ENCODE measurements at regions not wholly inside any gene's neighbourhood (a gene's known extent, or its start where the extent isn't known, plus 50 kb on each side); places are given as distances from the start of the nearest gene placed in this dataset.
"Not testable (repeated sequence)": the region's sequence is repeated elsewhere in the genome, so short reads cannot be mapped to it uniquely, and the experiment has no call there.

DNA sequence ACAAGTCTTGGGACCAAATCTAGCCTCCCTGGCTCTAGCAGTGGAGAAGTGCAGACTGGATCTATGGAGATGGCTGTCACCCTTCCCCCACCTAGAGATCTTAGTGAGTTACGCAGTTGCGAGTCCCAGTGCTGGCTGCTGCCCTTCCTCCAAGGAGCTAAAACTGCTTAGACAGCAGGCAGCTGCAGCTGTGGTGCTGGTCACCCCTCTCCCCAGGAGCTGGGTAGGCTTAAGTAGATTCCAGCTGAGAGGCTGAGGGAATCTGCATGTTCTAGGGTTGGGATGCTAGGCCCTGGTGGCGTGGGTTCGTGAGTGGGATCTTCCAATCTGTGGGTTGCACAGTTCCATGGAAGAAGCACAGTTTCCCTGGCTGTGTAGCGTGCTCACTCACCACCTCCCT, 120.2 kb downstream of the SLC35B3 start:
- no peaks in the 10 kb centered on the region for H3K36me3 ChIP-seq (ENCODE audit: insufficient read depth, insufficient read length, low read length)
- TF ChIP-seq SUZ12 (IDR thresholded peaks at IDR 0.05; ENCODE audit: extremely low read depth, insufficient read depth, insufficient read length) (no peak), YY1 (IDR thresholded peaks at IDR 0.05; ENCODE audit: insufficient read depth, insufficient read length) (no peak), ZNF274 (IDR thresholded peaks at IDR 0.05; ENCODE audit: low read depth, low read length) (no peak)
- no peak overlapping the region for H3K9ac ChIP-seq (ENCODE audit: insufficient read length, low read depth)
- DNase-seq (ENCODE audit: low read depth, low spot score) = no peak
- H3K27me3 ChIP-seq (ENCODE audit: insufficient read depth, insufficient read length) = no peaks in the 10 kb centered on the region
- no peaks in the 10 kb centered on the region for H3K9me3 ChIP-seq (ENCODE audit: insufficient read depth, low read length)
- peaks cover 5% of the 10 kb centered on the region for H3K4me1 ChIP-seq (ENCODE audit: insufficient read depth, insufficient read length)
- no peak overlapping the region for H3K4me3 ChIP-seq (ENCODE audit: insufficient read length, low read depth)

DNA sequence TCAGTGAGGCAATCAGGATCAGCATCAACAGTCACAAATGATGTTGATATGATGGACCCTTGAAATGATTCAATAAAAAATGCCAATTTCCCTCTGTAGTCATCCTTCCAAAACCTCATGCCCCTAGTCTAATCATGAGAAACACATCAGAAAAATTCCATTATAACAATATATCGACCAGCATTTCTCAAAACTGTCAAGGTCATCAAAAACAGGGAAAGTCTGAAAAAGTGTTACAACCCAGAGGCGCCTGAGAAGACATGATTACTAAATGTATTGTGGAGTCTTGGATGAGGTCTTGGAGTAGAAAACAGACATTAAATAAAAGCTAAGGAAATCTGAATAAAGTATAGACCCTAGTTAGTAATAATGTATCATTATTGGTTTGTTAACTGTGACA, 133.8 kb downstream of the SLC35B3 start:
- H3K9me3 ChIP-seq (ENCODE audit: insufficient read depth, low read length) = no peaks in the 10 kb centered on the region

DNA sequence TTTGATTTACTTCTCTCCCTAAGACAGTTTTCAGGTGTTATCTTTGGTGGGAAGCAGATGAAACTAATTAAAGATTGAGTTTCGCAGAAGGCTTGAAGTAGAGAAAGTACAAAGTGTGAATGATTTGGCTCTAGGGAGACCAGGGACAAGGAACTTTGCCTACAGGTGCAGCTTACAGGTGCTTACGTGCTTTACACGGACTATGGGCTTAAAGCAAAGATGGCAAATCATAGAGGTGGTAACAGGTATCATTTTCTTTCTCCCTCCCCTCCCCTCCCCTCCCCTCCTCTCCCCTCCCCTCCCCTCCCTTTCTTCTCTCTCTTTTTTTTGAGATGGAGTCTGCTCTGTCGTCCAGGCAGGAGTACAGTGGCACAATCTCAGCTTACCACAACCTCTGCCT, 136.3 kb downstream of the SLC35B3 start:
- no peak for DNase-seq (ENCODE audit: low read depth, low spot score)
- Histone ChIP-seq H3K9me3 (ENCODE audit: insufficient read depth, low read length) (no peaks in the 10 kb centered on the region; the same call in 1 of the 2 replicates), H3K4me1 (ENCODE audit: insufficient read depth, insufficient read length) (no peaks in the 10 kb centered on the region), H3K27me3 (ENCODE audit: insufficient read depth, insufficient read length) (no peaks in the 10 kb centered on the region), H3K36me3 (ENCODE audit: insufficient read depth, insufficient read length, low read length) (no peaks in the 10 kb centered on the region), H3K4me3 (ENCODE audit: insufficient read length, low read depth) (no peak overlapping the region), H3K9ac (ENCODE audit: insufficient read length, low read depth) (no peak overlapping the region)
- TF ChIP-seq YY1 (IDR thresholded peaks at IDR 0.05; ENCODE audit: insufficient read depth, insufficient read length) = no peak
- no peak for TF ChIP-seq SUZ12 (IDR thresholded peaks at IDR 0.05; ENCODE audit: extremely low read depth, insufficient read depth, insufficient read length)
- no peak for TF ChIP-seq ZNF274 (IDR thresholded peaks at IDR 0.05; ENCODE audit: low read depth, low read length)

More for the DNA sequence above, 133.8 kb downstream of the SLC35B3 start:
- no peak for DNase-seq (ENCODE audit: low read depth, low spot score)
- no peaks in the 10 kb centered on the region for H3K36me3 ChIP-seq (ENCODE audit: insufficient read depth, insufficient read length, low read length)
- H3K4me1 ChIP-seq (ENCODE audit: insufficient read depth, insufficient read length) = no peaks in the 10 kb centered on the region
- H3K27me3 ChIP-seq (ENCODE audit: insufficient read depth, insufficient read length) = no peaks in the 10 kb centered on the region
- H3K9ac ChIP-seq (ENCODE audit: insufficient read length, low read depth) = no peak overlapping the region
- no peak overlapping the region for H3K4me3 ChIP-seq (ENCODE audit: insufficient read length, low read depth)
- TF ChIP-seq SUZ12 (IDR thresholded peaks at IDR 0.05; ENCODE audit: extremely low read depth, insufficient read depth, insufficient read length) (no peak), YY1 (IDR thresholded peaks at IDR 0.05; ENCODE audit: insufficient read depth, insufficient read length) (no peak), ZNF274 (IDR thresholded peaks at IDR 0.05; ENCODE audit: low read depth, low read length) (no peak)

DNA sequence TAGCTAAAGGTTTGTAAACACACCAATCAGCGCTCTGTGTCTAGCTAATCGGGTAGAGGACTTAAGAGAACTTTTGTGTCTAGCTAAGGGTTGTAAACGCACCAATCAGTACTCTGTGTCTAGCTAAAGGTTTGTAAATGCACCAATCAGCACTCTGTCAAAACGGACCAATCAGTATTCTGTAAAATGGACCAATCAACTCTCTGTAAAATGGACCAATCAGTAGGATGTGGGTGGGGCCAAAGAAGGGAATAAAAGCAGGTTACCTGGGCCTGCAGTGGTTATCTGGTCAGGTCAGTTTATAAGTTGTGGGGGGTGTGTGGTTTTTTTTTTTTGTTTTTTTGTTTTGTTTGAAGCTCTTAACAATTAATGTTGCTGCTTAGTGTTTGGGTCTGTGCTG, 152.4 kb downstream of the SLC35B3 start:
- not testable (repeated sequence) for H3K4me3 ChIP-seq (ENCODE audit: insufficient read length, low read depth); H3K4me1 ChIP-seq (ENCODE audit: insufficient read depth, insufficient read length); H3K27me3 ChIP-seq (ENCODE audit: insufficient read depth, insufficient read length); DNase-seq (ENCODE audit: low read depth, low spot score); H3K9me3 ChIP-seq (ENCODE audit: insufficient read depth, low read length); H3K9ac ChIP-seq (ENCODE audit: insufficient read length, low read depth); H3K36me3 ChIP-seq (ENCODE audit: insufficient read depth, insufficient read length, low read length)

DNA sequence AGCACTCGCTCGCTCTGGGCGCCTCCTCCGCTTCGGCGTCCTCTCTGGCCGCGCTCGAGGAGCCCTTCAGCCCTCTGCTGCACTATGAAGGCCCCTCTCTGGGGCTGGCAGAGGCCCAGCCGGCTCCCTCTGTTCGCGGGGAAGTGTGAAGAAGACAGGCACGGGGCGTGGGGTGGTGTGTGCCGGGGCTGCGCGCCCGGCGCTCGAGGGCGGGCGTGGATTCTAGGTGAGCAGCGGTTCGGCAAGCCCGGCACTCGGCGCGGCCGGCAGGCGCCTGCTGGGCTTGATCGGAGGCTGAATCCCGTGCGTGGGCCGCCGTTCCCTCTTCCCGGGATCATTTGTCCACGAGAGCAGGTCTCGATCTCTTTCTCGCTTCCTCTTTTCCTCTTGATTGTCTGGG, 153.0 kb downstream of the SLC35B3 start:
- Histone ChIP-seq H3K4me1 (ENCODE audit: insufficient read depth, insufficient read length) (no peaks in the 10 kb centered on the region), H3K9ac (ENCODE audit: insufficient read length, low read depth) (no peak overlapping the region), H3K36me3 (ENCODE audit: insufficient read depth, insufficient read length, low read length) (no peaks in the 10 kb centered on the region), H3K27me3 (ENCODE audit: insufficient read depth, insufficient read length) (no peaks in the 10 kb centered on the region), H3K9me3 (ENCODE audit: insufficient read depth, low read length) (no peaks in the 10 kb centered on the region), H3K4me3 (ENCODE audit: insufficient read length, low read depth) (no peak overlapping the region)
- no peak for DNase-seq (ENCODE audit: low read depth, low spot score)
- no peak for TF ChIP-seq ZNF274 (IDR thresholded peaks at IDR 0.05; ENCODE audit: low read depth, low read length)
- TF ChIP-seq SUZ12 (IDR thresholded peaks at IDR 0.05; ENCODE audit: extremely low read depth, insufficient read depth, insufficient read length) = no peak
- no peak for TF ChIP-seq YY1 (IDR thresholded peaks at IDR 0.05; ENCODE audit: insufficient read depth, insufficient read length)

DNA sequence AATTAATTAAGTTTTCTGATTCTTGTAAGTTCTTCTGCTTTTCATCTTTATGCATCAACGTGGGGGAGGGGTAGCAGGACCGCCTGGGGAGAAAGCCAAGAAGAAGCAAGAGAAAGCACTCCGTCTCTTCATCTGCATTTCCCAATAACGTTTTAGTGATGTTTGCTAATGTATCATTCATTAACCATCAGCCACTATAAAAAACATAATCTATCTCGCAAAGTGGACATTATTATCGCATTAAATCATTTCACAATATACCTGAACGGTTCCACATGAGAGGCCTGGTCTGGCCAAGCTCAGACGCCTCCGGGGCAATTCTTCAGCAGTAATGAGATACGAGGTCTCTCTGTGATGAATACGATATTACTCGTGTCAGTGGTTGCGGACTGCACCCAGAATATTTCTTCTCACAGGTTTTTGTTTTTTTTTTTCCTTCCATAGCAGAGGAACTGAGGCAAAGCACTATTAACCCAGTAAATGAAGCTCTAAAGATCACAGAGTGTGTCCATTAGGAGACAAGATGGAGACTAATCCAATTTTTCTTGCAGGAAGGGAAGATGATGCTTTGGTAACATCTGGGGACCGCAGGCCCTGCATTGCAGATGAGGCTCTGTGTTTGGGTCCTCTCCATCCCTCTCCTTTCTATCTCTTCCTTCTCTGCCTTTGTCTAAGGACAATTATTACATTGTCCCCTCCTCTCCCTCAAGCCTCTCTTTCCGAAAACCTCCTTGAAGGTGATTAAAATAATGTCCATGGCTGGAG, 156.1 kb downstream of the SLC35B3 start:
- Histone ChIP-seq H3K9me3 (ENCODE audit: insufficient read depth, low read length) (no peaks in the 10 kb centered on the region), H3K4me1 (ENCODE audit: insufficient read depth, insufficient read length) (no peaks in the 10 kb centered on the region), H3K27me3 (ENCODE audit: insufficient read depth, insufficient read length) (no peaks in the 10 kb centered on the region), H3K36me3 (ENCODE audit: insufficient read depth, insufficient read length, low read length) (no peaks in the 10 kb centered on the region), H3K4me3 (ENCODE audit: insufficient read length, low read depth) (no peak overlapping the region), H3K9ac (ENCODE audit: insufficient read length, low read depth) (no peak overlapping the region)
- DNase-seq (ENCODE audit: low read depth, low spot score) = no peak
- TF ChIP-seq SUZ12 (IDR thresholded peaks at IDR 0.05; ENCODE audit: extremely low read depth, insufficient read depth, insufficient read length) = no peak
- TF ChIP-seq ZNF274 (IDR thresholded peaks at IDR 0.05; ENCODE audit: low read depth, low read length) = no peak
- TF ChIP-seq YY1 (IDR thresholded peaks at IDR 0.05; ENCODE audit: insufficient read depth, insufficient read length) = no peak

DNA sequence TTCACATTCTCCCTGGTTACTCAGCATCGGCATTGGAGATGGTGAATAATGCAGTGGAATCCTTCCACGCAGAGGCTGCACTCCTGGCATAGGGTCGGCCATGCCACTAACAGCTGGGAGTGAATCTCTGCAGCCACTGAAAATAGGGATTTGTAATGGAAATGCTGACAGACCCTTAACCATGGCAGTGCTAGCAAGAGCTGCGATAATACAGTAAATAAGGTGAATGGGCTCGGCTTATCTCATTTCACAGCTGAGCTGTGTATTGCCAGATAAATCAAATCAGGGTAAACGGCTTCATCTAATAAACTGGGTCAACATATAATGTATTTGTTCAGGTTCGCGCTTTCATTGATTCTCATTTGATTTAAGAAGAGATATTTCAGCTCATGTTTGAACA, 156.8 kb downstream of the SLC35B3 start:
- Histone ChIP-seq H3K9ac (ENCODE audit: insufficient read length, low read depth) (no peak overlapping the region), H3K4me1 (ENCODE audit: insufficient read depth, insufficient read length) (no peaks in the 10 kb centered on the region), H3K27me3 (ENCODE audit: insufficient read depth, insufficient read length) (no peaks in the 10 kb centered on the region), H3K36me3 (ENCODE audit: insufficient read depth, insufficient read length, low read length) (no peaks in the 10 kb centered on the region), H3K9me3 (ENCODE audit: insufficient read depth, low read length) (no peaks in the 10 kb centered on the region), H3K4me3 (ENCODE audit: insufficient read length, low read depth) (no peak overlapping the region)
- TF ChIP-seq SUZ12 (IDR thresholded peaks at IDR 0.05; ENCODE audit: extremely low read depth, insufficient read depth, insufficient read length) = no peak
- TF ChIP-seq ZNF274 (IDR thresholded peaks at IDR 0.05; ENCODE audit: low read depth, low read length) = no peak
- no peak for TF ChIP-seq YY1 (IDR thresholded peaks at IDR 0.05; ENCODE audit: insufficient read depth, insufficient read length)
- DNase-seq (ENCODE audit: low read depth, low spot score) = no peak

Data from NT2/D1 (cell line).